ENCODE measurements at regions not wholly inside any gene's neighbourhood (a gene's known extent, or its start where the extent isn't known, plus 50 kb on each side); places are given as distances from the start of the nearest gene placed in this dataset.

DNA sequence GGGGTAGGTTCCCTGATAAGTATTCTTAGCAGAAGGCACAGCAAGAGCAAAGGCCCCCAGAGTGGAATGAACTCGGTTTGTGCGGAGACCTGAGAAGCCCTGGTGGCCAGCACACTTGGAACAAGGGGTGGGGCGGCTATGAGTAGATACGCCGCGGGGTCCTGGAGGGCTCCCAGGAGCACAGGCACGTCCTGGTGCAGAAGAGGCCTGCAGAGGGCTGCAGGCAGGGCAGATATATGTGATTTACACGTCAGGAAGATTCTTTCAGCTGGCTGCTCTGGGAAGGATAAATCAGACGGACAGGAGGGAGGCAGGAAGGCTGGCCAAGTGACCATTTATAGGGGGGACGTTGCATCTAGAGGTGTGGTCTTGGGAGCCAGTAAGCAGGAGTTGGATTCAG is 70.2 kb upstream of the ATG10 start:
- H3K36me3 ChIP-seq (ENCODE audit: insufficient read depth, low read length) = no peaks in the 10 kb centered on the region
- H4K20me1 ChIP-seq (ENCODE audit: insufficient read depth, low read depth, low read length) = no peaks in the 10 kb centered on the region
- H3K9me3 ChIP-seq (ENCODE audit: low read length) = no peaks in the 10 kb centered on the region; the same call in 1 of the 2 replicates
- H3K9ac ChIP-seq (ENCODE audit: low read length) = no peak overlapping the region
- H3K4me1 ChIP-seq (ENCODE audit: low read length) = no peaks in the 10 kb centered on the region
- H3K4me2 ChIP-seq (ENCODE audit: low read depth, low read length, poor library complexity, severe bottlenecking) = no peak overlapping the region
- H3K79me2 ChIP-seq (ENCODE audit: low read length) = no peaks in the 10 kb centered on the region
- H3K4me3 ChIP-seq (ENCODE audit: low read length) = no peak overlapping the region
- no peak overlapping the region for H3K27ac ChIP-seq (ENCODE audit: low read length)
- DNase-seq = no peak
- no peaks in the 10 kb centered on the region for H3K27me3 ChIP-seq (ENCODE audit: low read length)
- no peaks in the 10 kb centered on the region for H3K9me2 ChIP-seq (replicated peaks; ENCODE audit: insufficient read depth, low read length)
- no peak overlapping the region for H2AFZ ChIP-seq (ENCODE audit: low read length)

DNA sequence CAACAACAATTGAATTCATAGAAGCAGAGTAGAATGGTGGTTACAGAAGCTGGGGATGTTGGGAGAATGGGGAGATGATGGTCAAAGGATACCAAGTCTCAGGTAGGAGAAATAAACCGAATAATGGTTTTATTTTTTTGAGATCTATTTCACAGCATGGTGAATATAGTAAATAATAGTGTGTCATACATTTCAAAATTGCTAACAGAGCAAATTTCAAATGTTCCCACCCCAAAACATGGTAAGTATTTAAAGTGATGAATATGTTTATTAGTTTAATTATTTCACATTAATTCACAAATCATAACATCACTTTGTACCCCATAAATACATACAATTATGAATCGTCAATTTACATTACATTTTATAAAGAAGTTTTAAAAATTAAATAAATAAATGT is 72.7 kb upstream of the ATG10 start:
- H3K9me2 ChIP-seq (replicated peaks; ENCODE audit: insufficient read depth, low read length) = no peaks in the 10 kb centered on the region
- DNase-seq = no peak
- H3K9ac ChIP-seq (ENCODE audit: low read length) = no peak overlapping the region
- H2AFZ ChIP-seq (ENCODE audit: low read length) = no peak overlapping the region
- no peaks in the 10 kb centered on the region for H3K4me1 ChIP-seq (ENCODE audit: low read length)
- H3K9me3 ChIP-seq (ENCODE audit: low read length) = no peaks in the 10 kb centered on the region; the same call in 1 of the 2 replicates
- no peaks in the 10 kb centered on the region for H4K20me1 ChIP-seq (ENCODE audit: insufficient read depth, low read depth, low read length)
- H3K4me3 ChIP-seq (ENCODE audit: low read length) = no peak overlapping the region
- H3K4me2 ChIP-seq (ENCODE audit: low read depth, low read length, poor library complexity, severe bottlenecking) = no peak overlapping the region
- H3K27ac ChIP-seq (ENCODE audit: low read length) = no peak overlapping the region
- H3K79me2 ChIP-seq (ENCODE audit: low read length) = no peaks in the 10 kb centered on the region
- no peaks in the 10 kb centered on the region for H3K36me3 ChIP-seq (ENCODE audit: insufficient read depth, low read length)
- no peaks in the 10 kb centered on the region for H3K27me3 ChIP-seq (ENCODE audit: low read length)

DNA sequence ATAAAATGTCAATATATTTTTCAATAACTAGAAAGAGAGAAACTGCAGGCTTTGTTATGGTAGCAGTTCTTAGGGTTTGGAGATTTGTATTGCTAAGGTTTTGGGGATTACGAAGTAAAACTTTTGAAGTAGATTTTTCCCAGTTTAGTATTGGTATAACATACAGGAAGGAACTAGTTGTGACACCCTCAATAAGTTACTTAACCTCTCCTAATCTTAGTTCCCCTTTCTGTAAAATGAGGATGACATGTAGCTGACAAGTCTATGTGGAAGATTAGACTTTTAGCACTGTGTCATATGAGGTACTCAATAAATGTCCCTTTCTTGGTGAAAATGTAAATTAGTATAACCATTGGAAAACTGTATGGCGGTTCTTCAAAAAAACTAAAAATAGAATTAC is 73.4 kb upstream of the ATG10 start:
- Histone ChIP-seq H3K4me1 (ENCODE audit: low read length) (no peaks in the 10 kb centered on the region), H3K9me2 (replicated peaks; ENCODE audit: insufficient read depth, low read length) (no peaks in the 10 kb centered on the region), H3K4me3 (ENCODE audit: low read length) (no peak overlapping the region), H2AFZ (ENCODE audit: low read length) (no peak overlapping the region), H3K36me3 (ENCODE audit: insufficient read depth, low read length) (no peaks in the 10 kb centered on the region), H3K27me3 (ENCODE audit: low read length) (no peaks in the 10 kb centered on the region), H3K4me2 (ENCODE audit: low read depth, low read length, poor library complexity, severe bottlenecking) (no peak overlapping the region), H3K9ac (ENCODE audit: low read length) (no peak overlapping the region), H4K20me1 (ENCODE audit: insufficient read depth, low read depth, low read length) (no peaks in the 10 kb centered on the region), H3K9me3 (ENCODE audit: low read length) (no peaks in the 10 kb centered on the region; the same call in 1 of the 2 replicates), H3K27ac (ENCODE audit: low read length) (no peak overlapping the region), H3K79me2 (ENCODE audit: low read length) (no peaks in the 10 kb centered on the region)
- no peak for DNase-seq

DNA sequence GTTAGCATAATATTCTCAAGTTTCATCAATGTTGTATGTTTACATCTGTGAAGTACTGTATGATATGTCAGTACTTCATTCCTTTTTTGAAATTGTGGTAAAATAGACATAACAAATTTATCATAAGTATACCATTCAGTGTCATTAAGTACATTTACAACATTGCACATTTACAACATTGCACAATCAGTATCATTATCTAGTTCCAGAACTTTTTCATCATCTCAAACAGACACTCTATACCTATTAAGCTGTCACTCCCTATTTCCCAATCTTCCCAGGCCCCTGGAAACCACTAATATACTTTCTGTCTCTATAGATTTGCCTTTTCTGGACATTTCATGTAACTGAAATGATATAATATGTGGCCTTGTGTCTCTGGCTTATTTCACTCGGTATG is 75.1 kb upstream of the ATG10 start:
- H2AFZ ChIP-seq (ENCODE audit: low read length) = no peak overlapping the region

DNA sequence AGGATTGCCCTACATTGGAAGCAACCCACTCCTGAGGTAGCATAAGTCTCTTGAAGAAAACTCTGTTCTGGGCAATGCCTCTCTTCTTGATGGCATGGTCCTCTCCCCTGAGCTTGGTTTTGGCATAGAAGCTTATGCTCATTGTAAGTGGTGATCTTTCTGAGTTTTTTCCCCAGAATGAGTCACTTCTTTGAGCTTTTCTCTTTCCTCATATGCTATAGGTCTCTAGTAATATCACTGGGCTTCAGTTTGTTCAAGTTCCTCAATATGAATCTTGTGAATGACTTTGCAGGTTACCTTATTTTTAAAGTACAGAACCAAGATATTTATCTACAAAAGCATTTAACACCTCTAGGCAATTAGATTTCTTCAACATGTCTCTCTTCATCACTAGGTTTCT is 76.5 kb upstream of the ATG10 start:
- Histone ChIP-seq H4K20me1 (ENCODE audit: insufficient read depth, low read depth, low read length) (no peaks in the 10 kb centered on the region), H3K79me2 (ENCODE audit: low read length) (no peaks in the 10 kb centered on the region), H3K4me3 (ENCODE audit: low read length) (no peak overlapping the region), H3K4me2 (ENCODE audit: low read depth, low read length, poor library complexity, severe bottlenecking) (no peak overlapping the region), H3K9me3 (ENCODE audit: low read length) (no peaks in the 10 kb centered on the region; the same call in 1 of the 2 replicates), H2AFZ (ENCODE audit: low read length) (no peak overlapping the region), H3K36me3 (ENCODE audit: insufficient read depth, low read length) (no peaks in the 10 kb centered on the region), H3K27ac (ENCODE audit: low read length) (no peak overlapping the region), H3K27me3 (ENCODE audit: low read length) (no peaks in the 10 kb centered on the region), H3K4me1 (ENCODE audit: low read length) (no peaks in the 10 kb centered on the region), H3K9ac (ENCODE audit: low read length) (no peak overlapping the region), H3K9me2 (replicated peaks; ENCODE audit: insufficient read depth, low read length) (no peaks in the 10 kb centered on the region)
- DNase-seq = no peak

More for the DNA sequence above, 75.1 kb upstream of the ATG10 start:
- no peaks in the 10 kb centered on the region for H3K36me3 ChIP-seq (ENCODE audit: insufficient read depth, low read length)
- no peak overlapping the region for H3K4me2 ChIP-seq (ENCODE audit: low read depth, low read length, poor library complexity, severe bottlenecking)
- H3K4me3 ChIP-seq (ENCODE audit: low read length) = no peak overlapping the region
- H4K20me1 ChIP-seq (ENCODE audit: insufficient read depth, low read depth, low read length) = no peaks in the 10 kb centered on the region
- no peaks in the 10 kb centered on the region for H3K9me2 ChIP-seq (replicated peaks; ENCODE audit: insufficient read depth, low read length)
- DNase-seq = no peak
- H3K27ac ChIP-seq (ENCODE audit: low read length) = no peak overlapping the region
- H3K9ac ChIP-seq (ENCODE audit: low read length) = no peak overlapping the region
- H3K4me1 ChIP-seq (ENCODE audit: low read length) = no peaks in the 10 kb centered on the region
- no peaks in the 10 kb centered on the region for H3K27me3 ChIP-seq (ENCODE audit: low read length)
- H3K9me3 ChIP-seq (ENCODE audit: low read length) = no peaks in the 10 kb centered on the region; the same call in 1 of the 2 replicates
- H3K79me2 ChIP-seq (ENCODE audit: low read length) = no peaks in the 10 kb centered on the region

DNA sequence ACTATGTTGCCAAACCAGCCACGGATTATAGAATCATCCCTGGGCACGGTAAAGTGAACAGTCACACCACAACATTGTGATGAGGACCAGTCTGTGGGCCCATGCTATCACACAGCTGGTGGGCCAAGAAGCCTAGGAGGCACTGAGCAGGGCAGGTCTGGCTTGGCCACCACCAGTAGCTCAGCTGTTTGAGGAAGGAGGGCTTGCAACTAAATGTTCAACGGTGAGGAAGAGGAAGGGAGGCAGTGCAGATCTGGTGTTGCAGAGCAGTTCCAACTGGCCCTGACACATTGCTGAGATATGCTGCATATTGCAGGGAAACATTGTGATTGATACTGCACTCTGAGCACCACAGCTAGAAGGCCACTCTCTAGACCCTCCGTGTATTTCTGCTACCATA is 77.9 kb upstream of the ATG10 start:
- Histone ChIP-seq H3K4me3 (ENCODE audit: low read length) (no peak overlapping the region), H3K4me2 (ENCODE audit: low read depth, low read length, poor library complexity, severe bottlenecking) (no peak overlapping the region), H3K36me3 (ENCODE audit: insufficient read depth, low read length) (no peaks in the 10 kb centered on the region), H3K4me1 (ENCODE audit: low read length) (no peaks in the 10 kb centered on the region), H3K9me2 (replicated peaks; ENCODE audit: insufficient read depth, low read length) (no peaks in the 10 kb centered on the region), H2AFZ (ENCODE audit: low read length) (no peak overlapping the region), H4K20me1 (ENCODE audit: insufficient read depth, low read depth, low read length) (no peaks in the 10 kb centered on the region), H3K27me3 (ENCODE audit: low read length) (no peaks in the 10 kb centered on the region), H3K9ac (ENCODE audit: low read length) (no peak overlapping the region), H3K27ac (ENCODE audit: low read length) (no peak overlapping the region), H3K79me2 (ENCODE audit: low read length) (no peaks in the 10 kb centered on the region), H3K9me3 (ENCODE audit: low read length) (no peaks in the 10 kb centered on the region; the same call in 1 of the 2 replicates)
- no peak for DNase-seq

DNA sequence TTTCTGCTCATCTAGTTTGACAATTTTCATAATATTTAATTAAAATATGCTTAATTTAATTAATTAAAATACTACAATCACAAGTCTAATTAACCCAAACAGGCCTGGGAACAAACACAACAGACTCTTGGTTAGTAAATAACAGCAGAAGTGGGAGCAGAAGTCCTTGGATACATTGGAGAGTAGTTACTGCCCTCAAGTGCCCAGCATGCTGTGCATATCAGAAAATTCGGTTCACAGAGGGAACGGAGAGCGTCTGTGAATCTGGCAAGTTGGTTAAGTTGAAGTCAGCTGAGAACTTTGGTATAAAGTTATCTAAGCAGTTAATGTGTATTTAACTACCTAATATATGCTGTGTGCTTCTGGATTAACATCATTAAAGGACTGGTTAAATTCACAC is 87.0 kb upstream of the ATG10 start:
- H3K4me1 ChIP-seq (ENCODE audit: low read length) = no peaks in the 10 kb centered on the region
- no peak for DNase-seq
- no peak overlapping the region for H3K4me3 ChIP-seq (ENCODE audit: low read length)
- H3K4me2 ChIP-seq (ENCODE audit: low read depth, low read length, poor library complexity, severe bottlenecking) = no peak overlapping the region
- no peaks in the 10 kb centered on the region for H3K27me3 ChIP-seq (ENCODE audit: low read length)
- H3K36me3 ChIP-seq (ENCODE audit: insufficient read depth, low read length) = no peaks in the 10 kb centered on the region
- no peaks in the 10 kb centered on the region for H3K9me2 ChIP-seq (replicated peaks; ENCODE audit: insufficient read depth, low read length)
- H2AFZ ChIP-seq (ENCODE audit: low read length) = no peak overlapping the region
- no peaks in the 10 kb centered on the region for H3K79me2 ChIP-seq (ENCODE audit: low read length)
- no peak overlapping the region for H3K9ac ChIP-seq (ENCODE audit: low read length)
- H3K27ac ChIP-seq (ENCODE audit: low read length) = no peak overlapping the region
- H4K20me1 ChIP-seq (ENCODE audit: insufficient read depth, low read depth, low read length) = no peaks in the 10 kb centered on the region
- no peaks in the 10 kb centered on the region for H3K9me3 ChIP-seq (ENCODE audit: low read length)

DNA sequence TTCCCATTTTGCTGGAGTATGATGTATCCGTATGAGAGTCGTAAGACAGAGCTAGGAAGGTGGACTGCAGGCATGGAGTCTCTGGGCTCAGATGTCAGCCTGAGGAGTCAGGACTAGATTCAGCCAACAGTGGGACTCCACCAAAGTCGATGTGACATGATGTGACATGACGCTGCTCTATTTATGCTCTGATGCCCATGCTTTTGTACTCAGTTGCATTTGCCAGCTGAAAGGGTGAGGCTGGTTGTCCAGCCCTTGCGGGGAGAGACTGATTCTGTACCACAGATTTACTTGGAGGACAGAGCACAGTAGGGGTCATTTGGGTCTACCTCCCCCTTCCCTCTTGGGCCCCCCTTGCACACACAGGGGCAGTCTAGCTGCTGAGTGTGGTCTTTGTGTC is 88.5 kb upstream of the ATG10 start:
- H3K79me2 ChIP-seq (ENCODE audit: low read length) = no peaks in the 10 kb centered on the region
- H3K27ac ChIP-seq (ENCODE audit: low read length) = no peak overlapping the region
- no peaks in the 10 kb centered on the region for H3K9me2 ChIP-seq (replicated peaks; ENCODE audit: insufficient read depth, low read length)
- H3K36me3 ChIP-seq (ENCODE audit: insufficient read depth, low read length) = no peaks in the 10 kb centered on the region
- H3K9me3 ChIP-seq (ENCODE audit: low read length) = no peaks in the 10 kb centered on the region
- H2AFZ ChIP-seq (ENCODE audit: low read length) = no peak overlapping the region
- no peak overlapping the region for H3K4me2 ChIP-seq (ENCODE audit: low read depth, low read length, poor library complexity, severe bottlenecking)
- no peak overlapping the region for H3K9ac ChIP-seq (ENCODE audit: low read length)
- no peaks in the 10 kb centered on the region for H3K4me1 ChIP-seq (ENCODE audit: low read length)
- H4K20me1 ChIP-seq (ENCODE audit: insufficient read depth, low read depth, low read length) = no peaks in the 10 kb centered on the region
- H3K27me3 ChIP-seq (ENCODE audit: low read length) = no peaks in the 10 kb centered on the region
- H3K4me3 ChIP-seq (ENCODE audit: low read length) = no peak overlapping the region
- DNase-seq = no peak

DNA sequence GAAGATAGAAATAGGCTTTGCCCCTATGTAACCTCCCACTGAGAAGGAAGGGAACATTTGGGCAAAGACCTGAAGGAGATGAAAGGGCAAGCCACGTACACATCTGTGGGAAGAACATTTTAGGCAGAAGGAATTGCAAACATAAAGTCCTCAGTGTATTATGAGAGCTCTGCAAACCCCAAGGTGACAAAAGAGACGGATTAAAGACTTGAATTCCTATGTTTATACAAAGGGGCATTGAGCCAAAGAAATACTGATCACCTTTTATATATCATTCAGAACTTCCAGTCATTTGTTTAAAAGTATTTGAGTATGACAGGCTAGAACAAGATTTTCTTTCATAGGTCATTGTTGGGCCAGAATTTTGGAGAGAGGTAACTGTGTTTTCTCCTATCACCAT is 90.2 kb upstream of the ATG10 start:
- Histone ChIP-seq H2AFZ (ENCODE audit: low read length) (no peak overlapping the region), H3K4me2 (ENCODE audit: low read depth, low read length, poor library complexity, severe bottlenecking) (no peak overlapping the region), H3K4me3 (ENCODE audit: low read length) (no peak overlapping the region), H3K9ac (ENCODE audit: low read length) (no peak overlapping the region), H3K4me1 (ENCODE audit: low read length) (no peaks in the 10 kb centered on the region), H3K79me2 (ENCODE audit: low read length) (no peaks in the 10 kb centered on the region), H3K27ac (ENCODE audit: low read length) (no peak overlapping the region), H4K20me1 (ENCODE audit: insufficient read depth, low read depth, low read length) (no peaks in the 10 kb centered on the region), H3K36me3 (ENCODE audit: insufficient read depth, low read length) (no peaks in the 10 kb centered on the region), H3K9me3 (ENCODE audit: low read length) (no peaks in the 10 kb centered on the region), H3K27me3 (ENCODE audit: low read length) (no peaks in the 10 kb centered on the region), H3K9me2 (replicated peaks; ENCODE audit: insufficient read depth, low read length) (no peaks in the 10 kb centered on the region)
- no peak for DNase-seq
